Neuronal stem cell (in vitro differentiated cells): ENCODE measurements at regions not wholly inside any gene's neighbourhood (a gene's known extent, or its start where the extent isn't known, plus 50 kb on each side); places are given as distances from the start of the nearest gene placed in this dataset.

Experiments
- DNase-seq: peaks from one replicate; pipeline ENCODE4 v3.0.0-alpha.2; 2013; ENCODE audit warnings: low spot score
- H2AFZ ChIP-seq: one replicate; pipeline ENCODE4 v1.6.1; 2013; ENCODE audit warnings: mild to moderate bottlenecking, low read length, inconsistent platforms
- H2AK5ac ChIP-seq: 2 replicates; pipeline ENCODE4 v1.6.1; 2013; ENCODE audit warnings: low read depth, mild to moderate bottlenecking, inconsistent platforms, low read length, moderate library complexity, mixed read lengths
- H2BK120ac ChIP-seq: 2 replicates; pipeline ENCODE4 v1.6.1; 2013; ENCODE audit warnings: low read depth, mild to moderate bottlenecking, inconsistent platforms, low read length, moderate library complexity, mixed read lengths
- H2BK12ac ChIP-seq: one replicate; pipeline ENCODE4 v1.6.1; 2013; ENCODE audit warnings: low read length, inconsistent platforms
- H2BK15ac ChIP-seq: 2 replicates; pipeline ENCODE4 v1.6.1; 2013; ENCODE audit warnings: mild to moderate bottlenecking, low read length, inconsistent platforms, mixed read lengths
- H2BK5ac ChIP-seq: one replicate; pipeline ENCODE4 v1.6.1; 2013; ENCODE audit warnings: inconsistent platforms, mild to moderate bottlenecking, low read length, moderate library complexity
- H3K14ac ChIP-seq: one replicate; pipeline ENCODE4 v1.6.1; 2013; ENCODE audit warnings: low read length, inconsistent platforms
- H3K18ac ChIP-seq: 2 replicates; pipeline ENCODE4 v1.6.1; 2013; ENCODE audit warnings: low read length, inconsistent platforms
- H3K23ac ChIP-seq: 2 replicates; pipeline ENCODE4 v1.6.1; 2013; ENCODE audit warnings: low read depth, mild to moderate bottlenecking, mixed read lengths, low read length, inconsistent platforms; ENCODE audit not compliant: poor library complexity
- H3K27ac ChIP-seq: replicated peaks from 3 replicates; pipeline ENCODE4 v1.5.1; 2013; ENCODE audit warnings: low read length, inconsistent platforms
- H3K27me3 ChIP-seq, 3 experiments: 2 replicates each; pipeline ENCODE4 v1.6.1; 2013; ENCODE audit warnings: low read length in 3 of 3, mild to moderate bottlenecking in 2 of 3, inconsistent platforms in 1 of 3, low read depth in 1 of 3, mixed read lengths in 1 of 3, moderate library complexity in 1 of 3; ENCODE audit not compliant: control insufficient read depth in 3 of 3, insufficient read depth in 3 of 3
- H3K36me3 ChIP-seq, 2 donors: replicated peaks in 1 of 2; 2 replicates each; pipeline ENCODE4 v1.6.1; 2013; ENCODE audit warnings: low read length in 2 of 2; ENCODE audit not compliant: control insufficient read depth in 2 of 2, insufficient read depth in 2 of 2
- H3K4ac ChIP-seq: 2 replicates; pipeline ENCODE4 v1.6.1; 2013; ENCODE audit warnings: inconsistent platforms, mild to moderate bottlenecking, low read length, moderate library complexity
- H3K4me1 ChIP-seq, 2 donors: 1 replicate in 1 of 2; 2 replicates in 1 of 2; pipeline ENCODE4 v1.6.1; 2013; ENCODE audit warnings: low read length in 2 of 2, low read depth in 1 of 2; ENCODE audit not compliant: control insufficient read depth in 2 of 2, insufficient read depth in 1 of 2
- H3K4me2 ChIP-seq: one replicate; pipeline ENCODE4 v1.6.1; 2013; ENCODE audit warnings: mild to moderate bottlenecking, low read length, inconsistent platforms; ENCODE audit not compliant: insufficient read depth, poor library complexity, severe bottlenecking
- H3K4me3 ChIP-seq, 2 donors: 2 replicates each; pipeline ENCODE4 v1.5.1; 2013; ENCODE audit warnings: low read length in 2 of 2, mild to moderate bottlenecking in 2 of 2, inconsistent platforms in 1 of 2, moderate library complexity in 1 of 2
- H3K79me1 ChIP-seq: one replicate; pipeline ENCODE4 v1.6.1; 2013; ENCODE audit warnings: low read depth, mild to moderate bottlenecking, inconsistent platforms, low read length, moderate library complexity
- H3K9ac ChIP-seq: one replicate; pipeline ENCODE4 v1.6.1; 2013; ENCODE audit warnings: mild to moderate bottlenecking, low read depth, low read length, inconsistent platforms; ENCODE audit not compliant: poor library complexity
- H3K9me3 ChIP-seq, 2 donors: replicated peaks in 1 of 2; 2 replicates each; pipeline versions ENCODE3 to v1.6.1; 2013; ENCODE audit warnings: low read length in 2 of 2, mild to moderate bottlenecking in 2 of 2, inconsistent platforms in 1 of 2, low read depth in 1 of 2, mixed read lengths in 1 of 2, moderate library complexity in 1 of 2; ENCODE audit not compliant: control insufficient read depth in 2 of 2, insufficient read depth in 1 of 2
- H4K8ac ChIP-seq: one replicate; pipeline ENCODE4 v1.6.1; 2013; ENCODE audit warnings: low read depth, mild to moderate bottlenecking, inconsistent platforms, low read length, moderate library complexity
- H4K91ac ChIP-seq: one replicate; pipeline ENCODE4 v1.6.1; 2013; ENCODE audit warnings: low read length, low read depth, mild to moderate bottlenecking, inconsistent platforms; ENCODE audit not compliant: poor library complexity
- WGBS, 2 donors: extraction: QIAGEN DNeasy Blood & Tissue Kit; methylation state at CpG; one replicate each; pipeline ENCODE4 v1.1.7; 2013; ENCODE audit warnings: missing lambda C conversion rate in 2 of 2, mixed read lengths in 1 of 2; ENCODE audit not compliant: insufficient read length in 2 of 2, insufficient replicate concordance in 1 of 2; ENCODE audit errors: extremely low coverage in 2 of 2; 5-methylcytosine and 5-hydroxymethylcytosine counted together

DNA sequence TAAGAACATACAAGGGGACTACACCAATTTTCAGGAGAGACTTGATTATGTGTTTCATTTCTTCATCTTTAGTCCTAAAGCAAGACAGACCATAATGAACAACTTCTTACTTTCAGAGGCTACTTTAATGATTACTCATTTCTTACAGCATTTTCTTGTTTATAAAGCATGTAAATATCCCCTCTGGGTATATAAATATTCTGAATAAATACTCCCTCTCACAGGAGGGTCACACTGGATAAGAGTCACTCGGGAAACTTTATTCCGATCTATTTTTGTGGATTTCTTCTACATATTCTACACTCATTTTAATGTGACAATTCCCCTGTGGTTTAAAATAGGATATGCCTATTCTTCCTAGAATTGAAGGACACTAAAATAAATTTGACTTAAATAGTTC, 228.9 kb upstream of the RPS6KA3 start:
- H2BK15ac ChIP-seq = no peak overlapping the region
- no peaks in the 10 kb centered on the region for H3K27me3 ChIP-seq
- no peak overlapping the region for H3K18ac ChIP-seq
- no peak for DNase-seq
- no peaks in the 10 kb centered on the region for H3K4me1 ChIP-seq
- no CpG with 5 or more reads among the region's 2 CpGs for WGBS, 2 donors
- no peak overlapping the region for H2BK5ac ChIP-seq
- no peak overlapping the region for H3K4me3 ChIP-seq
- H4K91ac ChIP-seq = no peak overlapping the region
- H3K14ac ChIP-seq = no peak overlapping the region
- H3K4me2 ChIP-seq = no peak overlapping the region
- H2BK120ac ChIP-seq = no peak overlapping the region
- H3K23ac ChIP-seq = no peak overlapping the region
- no peak overlapping the region for H4K8ac ChIP-seq
- no peak overlapping the region for H3K4ac ChIP-seq
- H3K79me1 ChIP-seq = no peaks in the 10 kb centered on the region
- H3K9ac ChIP-seq = no peak overlapping the region
- H3K9me3 ChIP-seq = no peaks in the 10 kb centered on the region
- H3K36me3 ChIP-seq = no peaks in the 10 kb centered on the region
- no peak overlapping the region for H2AK5ac ChIP-seq
- no peak overlapping the region for H3K27ac ChIP-seq
- H2AFZ ChIP-seq = no peak overlapping the region
- H2BK12ac ChIP-seq = no peak overlapping the region

DNA sequence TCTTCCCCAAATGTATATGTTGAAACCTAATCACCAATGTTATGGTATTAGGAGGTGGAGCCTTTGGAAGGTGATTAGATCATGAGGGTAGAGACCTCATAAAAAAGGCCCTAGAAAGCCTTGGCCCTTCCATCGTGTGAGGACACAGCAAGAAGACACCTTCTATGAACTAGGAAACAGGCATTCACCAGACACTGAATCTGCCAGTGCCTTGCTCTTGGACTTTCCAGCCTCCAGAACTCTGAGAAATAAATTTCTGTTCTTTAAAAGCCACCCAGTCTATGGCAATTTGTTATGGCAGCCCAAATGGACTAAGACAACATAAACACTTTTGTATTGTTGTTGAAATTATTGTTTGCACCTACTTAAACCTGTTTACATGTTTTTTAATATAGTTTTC, 221.8 kb upstream of the RPS6KA3 start:
- no peak for DNase-seq
- no peak overlapping the region for H3K23ac ChIP-seq
- no peak overlapping the region for H4K91ac ChIP-seq
- H3K27ac ChIP-seq = no peak overlapping the region
- H2BK5ac ChIP-seq = no peak overlapping the region
- no peak overlapping the region for H3K14ac ChIP-seq
- H3K4ac ChIP-seq = no peak overlapping the region
- H2AK5ac ChIP-seq = no peak overlapping the region
- no peak overlapping the region for H3K18ac ChIP-seq
- no peaks in the 10 kb centered on the region for H3K9me3 ChIP-seq
- no peak overlapping the region for H3K4me2 ChIP-seq
- H2BK12ac ChIP-seq = no peak overlapping the region
- H2AFZ ChIP-seq = no peak overlapping the region
- no peaks in the 10 kb centered on the region for H3K4me1 ChIP-seq
- no CpG with 5 or more reads among the region's 1 CpG for WGBS, 2 donors
- no peak overlapping the region for H2BK120ac ChIP-seq
- H4K8ac ChIP-seq = no peak overlapping the region
- no peaks in the 10 kb centered on the region for H3K36me3 ChIP-seq
- no peaks in the 10 kb centered on the region for H3K79me1 ChIP-seq
- H3K4me3 ChIP-seq = no peak overlapping the region
- no peak overlapping the region for H3K9ac ChIP-seq
- no peak overlapping the region for H2BK15ac ChIP-seq
- no peaks in the 10 kb centered on the region for H3K27me3 ChIP-seq

DNA sequence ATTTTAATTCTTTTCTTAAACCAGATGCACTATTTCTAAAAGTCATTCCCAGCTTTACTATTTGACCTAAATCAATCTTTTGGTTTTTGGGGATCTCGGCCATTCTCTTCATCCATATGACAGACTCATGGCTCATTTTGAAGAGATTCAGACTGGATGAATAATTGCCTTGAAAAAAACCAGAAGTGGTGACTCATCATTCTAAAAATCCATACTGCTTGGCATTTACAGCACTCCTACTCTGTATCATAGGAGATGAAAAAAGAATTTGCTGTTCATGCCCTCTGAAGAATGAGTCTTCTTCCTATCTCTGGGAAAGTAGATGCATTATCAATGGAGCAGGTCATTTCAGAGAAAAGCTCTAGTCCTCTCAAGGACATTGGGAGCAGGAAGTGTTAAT, 220.5 kb upstream of the RPS6KA3 start:
- H3K4me2 ChIP-seq = no peak overlapping the region

DNA sequence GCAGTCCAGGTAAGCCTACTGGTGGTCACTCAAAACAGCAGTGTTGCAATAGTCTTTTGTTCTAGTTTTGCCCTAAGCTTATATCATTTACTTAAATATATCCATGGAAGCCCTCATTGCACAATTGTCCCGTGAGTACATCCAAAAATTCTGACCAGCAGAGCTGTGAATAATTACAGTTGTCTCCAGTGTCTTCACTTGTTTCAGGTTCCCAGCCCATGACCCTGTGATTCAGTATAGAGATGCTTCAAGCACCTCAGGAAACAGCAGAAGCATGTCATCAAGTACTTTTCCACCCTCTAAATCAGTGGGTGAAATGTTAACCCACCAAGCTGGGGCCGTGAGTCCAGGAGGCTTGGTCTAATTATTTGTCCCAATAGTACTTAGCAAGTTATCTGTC, 214.9 kb upstream of the RPS6KA3 start:
- Histone ChIP-seq H3K23ac (no peak overlapping the region), H3K4me1 (no peaks in the 10 kb centered on the region), H3K27ac (no peak overlapping the region), H2BK120ac (no peak overlapping the region), H3K9me3 (no peaks in the 10 kb centered on the region), H4K8ac (no peak overlapping the region), H3K79me1 (no peaks in the 10 kb centered on the region), H2BK15ac (no peak overlapping the region), H3K4me3 (no peak overlapping the region), H3K27me3 (no peaks in the 10 kb centered on the region), H3K36me3 (no peaks in the 10 kb centered on the region), H2BK12ac (no peak overlapping the region), H3K4ac (no peak overlapping the region), H3K14ac (no peak overlapping the region), H3K18ac (no peak overlapping the region), H3K4me2 (no peak overlapping the region), H3K9ac (no peak overlapping the region), H4K91ac (no peak overlapping the region), H2AK5ac (no peak overlapping the region), H2BK5ac (no peak overlapping the region), H2AFZ (no peak overlapping the region)
- WGBS, 2 donors = no CpG with 5 or more reads among the region's 2 CpGs
- no peak for DNase-seq

More for the DNA sequence above, 220.5 kb upstream of the RPS6KA3 start:
- H3K23ac ChIP-seq = no peak overlapping the region
- H3K27me3 ChIP-seq = no peaks in the 10 kb centered on the region
- no peaks in the 10 kb centered on the region for H3K9me3 ChIP-seq
- no peak overlapping the region for H4K8ac ChIP-seq
- no peak overlapping the region for H2BK5ac ChIP-seq
- H3K4ac ChIP-seq = no peak overlapping the region
- H3K4me3 ChIP-seq = no peak overlapping the region
- no peaks in the 10 kb centered on the region for H3K79me1 ChIP-seq
- no peaks in the 10 kb centered on the region for H3K36me3 ChIP-seq
- H2BK120ac ChIP-seq = no peak overlapping the region
- H3K27ac ChIP-seq = no peak overlapping the region
- no peak overlapping the region for H4K91ac ChIP-seq
- H3K9ac ChIP-seq = no peak overlapping the region
- H2AK5ac ChIP-seq = no peak overlapping the region
- WGBS, 2 donors = no CpG with 5 or more reads among the region's 1 CpG
- H3K18ac ChIP-seq = no peak overlapping the region
- no peak overlapping the region for H2AFZ ChIP-seq
- no peak overlapping the region for H3K14ac ChIP-seq
- H2BK12ac ChIP-seq = no peak overlapping the region
- DNase-seq = no peak
- no peak overlapping the region for H2BK15ac ChIP-seq
- H3K4me1 ChIP-seq = no peaks in the 10 kb centered on the region
